ENCODE measurements at regions not wholly inside any gene's neighbourhood (a gene's known extent, or its start where the extent isn't known, plus 50 kb on each side); places are given as distances from the start of the nearest gene placed in this dataset.

- no peak for DNase-seq (ENCODE audit: low spot score)
Measured at GRCh38 chr5:77157732-77158532, 52.5 kb upstream of the PDE8B start.

GRCh38 chr5:77156379-77156778 lies 54.1 kb upstream of the PDE8B start:
- no peak for DNase-seq (ENCODE audit: low spot score)

- DNase-seq (ENCODE audit: low spot score) = no peak
Measured at GRCh38 chr5:77155179-77155785, 55.2 kb upstream of the PDE8B start.

- no peak for DNase-seq (ENCODE audit: low spot score)
Measured at GRCh38 chr5:77152441-77152840, 58.0 kb upstream of the PDE8B start.

GRCh38 chr5:77151501-77151900 lies 59.0 kb upstream of the PDE8B start:
- DNase-seq (ENCODE audit: low spot score) = no peak

- no peak for DNase-seq (ENCODE audit: low spot score)
Measured at GRCh38 chr5:77146896-77147295, 59.8 kb upstream of the ZBED3 start.

GRCh38 chr5:77145666-77146065 lies 58.6 kb upstream of the ZBED3 start:
- DNase-seq (ENCODE audit: low spot score) = no peak

GRCh38 chr5:77144837-77145139 lies 57.7 kb upstream of the ZBED3 start:
- no peak for DNase-seq (ENCODE audit: low spot score)

- peak; percentile 65 for DNase-seq (ENCODE audit: low spot score)
Measured at GRCh38 chr5:77143998-77144836, 57.1 kb upstream of the ZBED3 start.

GRCh38 chr5:77140350-77140749 lies 53.3 kb upstream of the ZBED3 start:
- DNase-seq (ENCODE audit: low spot score) = no peak

- DNase-seq (ENCODE audit: low spot score) = no peak
Measured at GRCh38 chr5:77139001-77139400, 51.9 kb upstream of the ZBED3 start.
